ENCODE measurements at regions not wholly inside any gene's neighbourhood (a gene's known extent, or its start where the extent isn't known, plus 50 kb on each side); places are given as distances from the start of the nearest gene placed in this dataset.
"Not testable (repeated sequence)": the region's sequence is repeated elsewhere in the genome, so short reads cannot be mapped to it uniquely, and the experiment has no call there.

- Histone ChIP-seq H3K4me3 (no peak overlapping the region), H3K9me3 (no peaks in the 10 kb centered on the region), H3K27ac (no peak overlapping the region), H3K9ac (ENCODE audit: low read depth in 2 of 2, low read length in 2 of 2) (no peak overlapping the region), H3K36me3 (no peaks in the 10 kb centered on the region), H3K4me1 (no peaks in the 10 kb centered on the region), H3K27me3 (no peaks in the 10 kb centered on the region)
- intact Hi-C loops (cut with DNase I) = no loop called here
- no peak for TF ChIP-seq CTCF (IDR thresholded peaks at IDR 0.05)
- no peak for DNase-seq
Measured at GRCh38 chr4:153873741-153874140, 84.9 kb upstream of the SFRP2 start.

GRCh38 chr4:153866766-153867165 lies 77.9 kb upstream of the SFRP2 start:
- H3K27me3 ChIP-seq; H3K9me3 ChIP-seq; intact Hi-C loops (cut with DNase I); H3K9ac ChIP-seq (ENCODE audit: low read depth in 2 of 2, low read length in 2 of 2); H3K4me1 ChIP-seq; H3K36me3 ChIP-seq; H3K27ac ChIP-seq; H3K4me3 ChIP-seq; DNase-seq: not testable (repeated sequence)

DNA sequence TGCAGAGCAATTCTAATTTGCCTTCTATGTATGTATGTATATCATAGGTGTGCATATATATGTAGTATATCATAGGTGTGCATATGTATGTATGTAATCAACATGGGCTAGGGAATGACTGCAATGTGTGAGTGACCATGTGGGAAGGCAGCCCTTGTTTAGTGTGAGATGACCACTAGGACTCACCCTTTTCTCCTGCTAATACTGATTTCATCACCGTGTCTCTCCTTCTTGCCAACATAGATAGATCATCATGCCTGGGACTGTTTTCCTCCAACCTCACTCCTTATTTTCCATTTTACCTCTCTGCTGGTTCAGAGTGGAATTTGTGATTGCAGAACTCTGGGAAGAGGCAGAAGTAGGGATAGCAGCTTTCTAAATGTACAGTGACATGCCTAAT lies 63.6 kb upstream of the SFRP2 start:
- Histone ChIP-seq H3K4me1 (no peaks in the 10 kb centered on the region), H3K9ac (ENCODE audit: low read depth in 2 of 2, low read length in 2 of 2) (no peak overlapping the region), H3K9me3 (no peaks in the 10 kb centered on the region), H3K27ac (no peak overlapping the region), H3K36me3 (no peaks in the 10 kb centered on the region), H3K4me3 (no peak overlapping the region), H3K27me3 (no peaks in the 10 kb centered on the region)
- intact Hi-C loops (cut with DNase I) = no loop called here
- no peak for TF ChIP-seq CTCF (IDR thresholded peaks at IDR 0.05)
- DNase-seq = no peak

- Histone ChIP-seq H3K4me3 (no peak overlapping the region), H3K9ac (ENCODE audit: low read depth in 2 of 2, low read length in 2 of 2) (no peak overlapping the region), H3K36me3 (no peaks in the 10 kb centered on the region), H3K9me3 (no peaks in the 10 kb centered on the region), H3K27ac (no peak overlapping the region), H3K4me1 (no peaks in the 10 kb centered on the region), H3K27me3 (no peaks in the 10 kb centered on the region)
- TF ChIP-seq CTCF (IDR thresholded peaks at IDR 0.05) = no peak
- intact Hi-C loops (cut with DNase I) = no loop called here
- no peak for DNase-seq
Measured at GRCh38 chr4:153850533-153851280, 61.8 kb upstream of the SFRP2 start.

- no peak for TF ChIP-seq CTCF (IDR thresholded peaks at IDR 0.05)
- Histone ChIP-seq H3K27ac (no peak overlapping the region), H3K4me3 (no peak overlapping the region), H3K36me3 (no peaks in the 10 kb centered on the region), H3K27me3 (no peaks in the 10 kb centered on the region), H3K9me3 (no peaks in the 10 kb centered on the region), H3K9ac (ENCODE audit: low read depth in 2 of 2, low read length in 2 of 2) (no peak overlapping the region), H3K4me1 (no peaks in the 10 kb centered on the region)
- DNase-seq = no peak
- intact Hi-C loops (cut with DNase I) = no loop called here
Measured at GRCh38 chr4:153844144-153844543, 55.3 kb upstream of the SFRP2 start.
